CD14-positive monocyte (primary cell): ENCODE measurements at regions not wholly inside any gene's neighbourhood (a gene's known extent, or its start where the extent isn't known, plus 50 kb on each side); places are given as distances from the start of the nearest gene placed in this dataset.

ENCODE experiments used
- DNase-seq, 3 donors: peaks; one replicate each; pipeline ENCODE4 v3.0.0-alpha.2; 2011 to 2022
- H2AFZ ChIP-seq: 2 replicates; pipeline ENCODE4 v1.6.0; 2012; ENCODE audit warnings: mild to moderate bottlenecking, low read depth, low read length, inconsistent platforms; ENCODE audit not compliant: insufficient read depth, poor library complexity, severe bottlenecking
- H3K27ac ChIP-seq, 2 donors: 1 replicate in 1 of 2; 2 replicates in 1 of 2; pipeline ENCODE4 v1.5.1; 2012 to 2013; ENCODE audit warnings: low read length in 2 of 2, control low read depth in 1 of 2, inconsistent platforms in 1 of 2, low read depth in 1 of 2, mild to moderate bottlenecking in 1 of 2
- H3K27me3 ChIP-seq, 2 donors: one replicate each; pipeline versions ENCODE4 v1.6.0 to v1.6.1; 2011 to 2013; ENCODE audit warnings: low read length in 2 of 2; ENCODE audit not compliant: control insufficient read depth in 2 of 2, insufficient read depth in 2 of 2
- H3K36me3 ChIP-seq, 2 donors: replicated peaks in 1 of 2; 1 replicate in 1 of 2; 2 replicates in 1 of 2; pipeline versions ENCODE4 v1.5.1 to v1.6.1; 2012 to 2013; ENCODE audit warnings: low read length in 2 of 2, control low read depth in 1 of 2, inconsistent platforms in 1 of 2, mild to moderate bottlenecking in 1 of 2; ENCODE audit not compliant: insufficient read depth in 2 of 2, control insufficient read depth in 1 of 2
- H3K4me1 ChIP-seq, 2 donors: 1 replicate in 1 of 2; 2 replicates in 1 of 2; pipeline versions ENCODE4 v1.5.1 to v1.6.1; 2012 to 2013; ENCODE audit warnings: low read length in 2 of 2, control low read depth in 1 of 2, inconsistent platforms in 1 of 2, mild to moderate bottlenecking in 1 of 2, moderate library complexity in 1 of 2; ENCODE audit not compliant: insufficient read depth in 2 of 2, control insufficient read depth in 1 of 2
- H3K4me2 ChIP-seq: replicated peaks from 2 replicates; pipeline ENCODE3; 2012; ENCODE audit warnings: low read length, moderate library complexity, mild to moderate bottlenecking; ENCODE audit not compliant: poor library complexity, severe bottlenecking; ENCODE audit errors: extremely low read depth
- H3K4me3 ChIP-seq, 3 experiments: fragments of 200-600 bp in 1 of 3; sonication (generic) in 1 of 3; replicated peaks in 1 of 3; 1 replicate in 2 of 3; 2 replicates in 1 of 3; pipeline ENCODE4 v1.5.1; 2011 to 2013; ENCODE audit warnings: low read length in 3 of 3, mild to moderate bottlenecking in 3 of 3, control low read depth in 2 of 3, low read depth in 2 of 3, inconsistent platforms in 1 of 3, moderate library complexity in 1 of 3
- H3K79me2 ChIP-seq: 2 replicates; pipeline ENCODE4 v1.6.0; 2012; ENCODE audit warnings: mild to moderate bottlenecking, control low read depth, inconsistent platforms, low read length, moderate library complexity; ENCODE audit not compliant: insufficient read depth
- H3K9ac ChIP-seq: 2 replicates; pipeline ENCODE4 v1.6.0; 2017; ENCODE audit warnings: low read length, mild to moderate bottlenecking; ENCODE audit not compliant: insufficient read depth, poor library complexity, severe bottlenecking
- H3K9me3 ChIP-seq, 2 donors: replicated peaks in 1 of 2; 1 replicate in 1 of 2; 2 replicates in 1 of 2; pipeline versions ENCODE4 v1.5.1 to v1.6.1; 2012 to 2013; ENCODE audit warnings: low read length in 2 of 2, control low read depth in 1 of 2; ENCODE audit not compliant: control insufficient read depth in 1 of 2, insufficient read depth in 1 of 2
- H4K20me1 ChIP-seq: 2 replicates; pipeline ENCODE4 v1.6.0; 2012; ENCODE audit warnings: mild to moderate bottlenecking, low read length, control low read depth, moderate library complexity; ENCODE audit not compliant: insufficient read depth
- H3K27ac Mint-ChIP-seq, 7 donors: one replicate each; pipeline ENCODE4 v1.8.0; 2020; ENCODE audit warnings: mild to moderate bottlenecking in 7 of 7, mixed read lengths in 7 of 7, moderate library complexity in 6 of 7, inconsistent platforms in 2 of 7
- H3K27me3 Mint-ChIP-seq, 3 donors: one replicate each; pipeline ENCODE4 v1.8.0; 2021 to 2022; ENCODE audit warnings: low read depth in 3 of 3, mild to moderate bottlenecking in 3 of 3, mixed read lengths in 3 of 3, moderate library complexity in 3 of 3, inconsistent platforms in 1 of 3
- H3K36me3 Mint-ChIP-seq, 2 donors: one replicate each; pipeline ENCODE4 v1.8.0; 2020; ENCODE audit warnings: mixed read lengths in 2 of 2, inconsistent platforms in 1 of 2, mild to moderate bottlenecking in 1 of 2
- H3K4me1 Mint-ChIP-seq: one replicate; pipeline ENCODE4 v1.8.0; 2020; ENCODE audit warnings: mild to moderate bottlenecking, mixed read lengths
- H3K4me3 Mint-ChIP-seq, 2 donors: one replicate each; pipeline ENCODE4 v1.8.0; 2020; ENCODE audit warnings: mild to moderate bottlenecking in 2 of 2, mixed read lengths in 2 of 2, moderate library complexity in 1 of 2
- H3K9me3 Mint-ChIP-seq, 7 donors: one replicate each; pipeline ENCODE4 v1.8.0; 2020 to 2022; ENCODE audit warnings: mixed read lengths in 7 of 7, mild to moderate bottlenecking in 6 of 7, moderate library complexity in 6 of 7, inconsistent platforms in 2 of 7
- WGBS: methylation state at CpG from one replicate; pipeline ENCODE4 v1.1.5; 2013; ENCODE audit warnings: missing lambda C conversion rate; ENCODE audit not compliant: insufficient coverage; 5-methylcytosine and 5-hydroxymethylcytosine counted together
- intact Hi-C, 2 donors: fragments of 100-400 bp; cut with micrococcal nuclease; formaldehyde crosslinking; loops; one replicate each; pipeline versions ENCODE4 v1.15.0 to v1.15.1; 2023
- TF ChIP-seq, protein P1 (sequence below): fragments of 200-600 bp; IDR thresholded peaks from one replicate; pipeline ENCODE4 v1.8.0; 2022; ENCODE audit warnings: antibody characterized with exemption, mild to moderate bottlenecking

DNA sequence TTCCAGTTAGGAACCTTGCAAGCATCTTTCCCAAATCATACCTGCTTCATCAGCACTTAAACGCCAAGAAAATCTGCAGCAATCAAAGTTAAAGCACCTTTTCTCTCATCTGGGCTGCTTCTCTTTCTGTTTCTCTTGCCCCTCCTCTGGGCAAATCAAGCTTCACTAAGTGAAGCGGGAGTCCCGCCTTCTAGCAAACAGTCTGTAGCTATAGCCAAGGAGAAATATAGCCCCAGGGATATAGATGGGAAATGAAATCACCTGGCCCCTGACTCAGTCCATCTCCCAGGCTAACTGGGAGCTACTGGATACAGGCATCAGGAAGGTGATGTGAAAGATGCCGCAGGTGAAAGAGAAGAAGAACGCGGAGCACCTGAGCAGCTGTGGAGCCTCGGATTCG lies 481.9 kb downstream of the C6orf118 start:
- peaks cover 2 to 21% (median 8%) of the 10 kb centered on the region in 7 donors for H3K9me3 Mint-ChIP-seq
- H3K4me1 Mint-ChIP-seq = no peaks in the 10 kb centered on the region
- no peak overlapping the region for H3K9ac ChIP-seq
- H3K4me3 Mint-ChIP-seq = no peak overlapping the region
- H3K36me3 Mint-ChIP-seq = no peaks in the 10 kb centered on the region
- peaks cover 0 to 1% (median 0%) of the 10 kb centered on the region in 3 donors for H3K27me3 Mint-ChIP-seq
- no peaks in the 10 kb centered on the region for H3K4me1 ChIP-seq
- H3K27ac ChIP-seq = no peak overlapping the region
- TF ChIP-seq, protein P1, sequence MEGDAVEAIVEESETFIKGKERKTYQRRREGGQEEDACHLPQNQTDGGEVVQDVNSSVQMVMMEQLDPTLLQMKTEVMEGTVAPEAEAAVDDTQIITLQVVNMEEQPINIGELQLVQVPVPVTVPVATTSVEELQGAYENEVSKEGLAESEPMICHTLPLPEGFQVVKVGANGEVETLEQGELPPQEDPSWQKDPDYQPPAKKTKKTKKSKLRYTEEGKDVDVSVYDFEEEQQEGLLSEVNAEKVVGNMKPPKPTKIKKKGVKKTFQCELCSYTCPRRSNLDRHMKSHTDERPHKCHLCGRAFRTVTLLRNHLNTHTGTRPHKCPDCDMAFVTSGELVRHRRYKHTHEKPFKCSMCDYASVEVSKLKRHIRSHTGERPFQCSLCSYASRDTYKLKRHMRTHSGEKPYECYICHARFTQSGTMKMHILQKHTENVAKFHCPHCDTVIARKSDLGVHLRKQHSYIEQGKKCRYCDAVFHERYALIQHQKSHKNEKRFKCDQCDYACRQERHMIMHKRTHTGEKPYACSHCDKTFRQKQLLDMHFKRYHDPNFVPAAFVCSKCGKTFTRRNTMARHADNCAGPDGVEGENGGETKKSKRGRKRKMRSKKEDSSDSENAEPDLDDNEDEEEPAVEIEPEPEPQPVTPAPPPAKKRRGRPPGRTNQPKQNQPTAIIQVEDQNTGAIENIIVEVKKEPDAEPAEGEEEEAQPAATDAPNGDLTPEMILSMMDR = no peak
- H3K4me2 ChIP-seq = no peak overlapping the region
- H3K27me3 ChIP-seq = no peaks in the 10 kb centered on the region
- intact Hi-C loops = no loop called here
- H3K4me3 ChIP-seq = no peak overlapping the region
- H3K36me3 ChIP-seq = no peaks in the 10 kb centered on the region
- 93% methylated on average over 6 of the region's 8 CpGs for whole genome bisulfite sequencing
- no peak for DNase-seq
- H3K79me2 ChIP-seq = no peaks in the 10 kb centered on the region
- H2AFZ ChIP-seq = no peak overlapping the region
- H3K27ac Mint-ChIP-seq = peak overlapping the region in 1 of 7 donors; percentile 26
- H4K20me1 ChIP-seq = no peaks in the 10 kb centered on the region
- H3K9me3 ChIP-seq = peaks cover 35 to 38% of the 10 kb centered on the region in 2 donors

DNA sequence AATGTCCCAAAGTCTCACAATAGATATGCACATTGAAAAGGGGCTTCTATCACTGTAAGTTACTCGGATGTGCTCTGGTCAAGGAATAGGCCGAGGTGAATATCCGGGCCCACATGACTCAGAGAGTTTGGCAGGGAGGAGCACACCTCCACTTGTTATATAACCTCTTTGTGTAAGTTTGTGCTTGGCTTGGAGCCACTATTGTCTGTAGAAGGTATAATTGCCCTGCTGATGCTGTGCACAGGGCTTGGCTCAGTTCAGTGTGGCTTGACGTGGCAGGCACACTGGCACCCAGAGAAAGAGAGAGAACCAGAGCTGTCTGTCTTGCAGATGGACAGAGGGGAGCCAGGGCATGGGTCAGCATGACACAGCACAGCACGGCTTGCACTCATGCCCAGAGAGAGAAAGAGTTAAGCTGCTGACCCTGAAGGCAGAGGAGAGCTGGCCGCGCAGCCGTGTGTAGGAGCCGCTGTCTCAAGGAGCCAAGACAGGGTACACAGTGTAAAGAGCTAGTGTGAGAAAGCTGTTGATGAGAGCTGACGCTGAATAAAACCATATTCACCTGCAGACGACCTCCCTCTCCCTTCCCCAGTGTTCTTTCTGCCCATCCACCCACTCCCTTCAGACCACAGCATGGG lies 482.5 kb downstream of the C6orf118 start:
- Mint-ChIP-seq H3K9me3 (peaks cover 2 to 18% (median 8%) of the 10 kb centered on the region in 7 donors), H3K27ac (peak overlapping the region in 1 of 7 donors; percentile 31), H3K27me3 (peaks cover 0 to 1% (median 0%) of the 10 kb centered on the region in 3 donors), H3K36me3 (no peaks in the 10 kb centered on the region), H3K4me1 (no peaks in the 10 kb centered on the region), H3K4me3 (no peak overlapping the region)
- WGBS = 86% methylated on average over 5 of the region's 11 CpGs
- Histone ChIP-seq H3K79me2 (no peaks in the 10 kb centered on the region), H4K20me1 (no peaks in the 10 kb centered on the region), H3K27ac (no peak overlapping the region), H3K4me1 (no peaks in the 10 kb centered on the region), H3K9ac (no peak overlapping the region), H2AFZ (no peak overlapping the region), H3K9me3 (peaks cover 30 to 34% of the 10 kb centered on the region in 2 donors), H3K4me3 (no peak overlapping the region), H3K36me3 (no peaks in the 10 kb centered on the region), H3K27me3 (no peaks in the 10 kb centered on the region), H3K4me2 (no peak overlapping the region)
- TF ChIP-seq, protein P1 = no peak
- DNase-seq = no peak
- intact Hi-C loops = no loop called here
